ENCODE measurements at regions not wholly inside any gene's neighbourhood (a gene's known extent, or its start where the extent isn't known, plus 50 kb on each side); places are given as distances from the start of the nearest gene placed in this dataset.

- Histone ChIP-seq H3K27ac (ENCODE audit: low read length) (no peak overlapping the region), H3K27me3 (replicated peaks in 1 of 2; ENCODE audit: control insufficient read depth in 2 of 2, extremely low read depth in 1 of 2, insufficient read depth in 2 of 2, low read length in 1 of 2) (peaks cover 0 to 34% of the 10 kb centered on the region in 2 experiments), H3K4me3 (ENCODE audit: control insufficient read depth in 1 of 2, extremely low read depth in 1 of 2, low read length in 1 of 2) (no peak overlapping the region), H3K36me3 (ENCODE audit: control insufficient read depth in 2 of 2, extremely low read depth in 1 of 2, insufficient read depth in 1 of 2, low read length in 1 of 2) (no peaks in the 10 kb centered on the region), H3K9me3 (no peaks in the 10 kb centered on the region), H3K4me1 (ENCODE audit: control insufficient read depth in 1 of 2, extremely low read depth in 1 of 2, insufficient read depth in 2 of 2, low read length in 2 of 2) (no peaks in the 10 kb centered on the region)
- ATAC-seq (replicated peaks in 1 of 4) (no peak), DNase-seq (no peak)
- H3K4me1 Mint-ChIP-seq: no peaks in the 10 kb centered on the region
- POLR2A ChIA-PET: no interaction called here
- H3K9me3 Mint-ChIP-seq: no peaks in the 10 kb centered on the region
- no peak overlapping the region for H3K27ac Mint-ChIP-seq
- peaks cover 3 to 11% of the 10 kb centered on the region in 2 donors for H3K27me3 Mint-ChIP-seq
- no peaks in the 10 kb centered on the region for H3K36me3 Mint-ChIP-seq
- CTCF ChIA-PET: no interaction called here
- WGBS (ENCODE audit: insufficient coverage): no CpG with 5 or more reads among the region's 5 CpGs
- no peak overlapping the region for H3K4me3 Mint-ChIP-seq
These were observed 97.5 kb upstream of the ARAP3 start for GRCh38 chr5:141779503-141779973.

GRCh38 chr5:141778683-141779082 is 96.7 kb upstream of the ARAP3 start:
- Mint-ChIP-seq H3K27me3 (peaks cover 0 to 6% of the 10 kb centered on the region in 2 donors), H3K4me1 (no peaks in the 10 kb centered on the region), H3K27ac (no peak overlapping the region), H3K36me3 (no peaks in the 10 kb centered on the region), H3K4me3 (no peak overlapping the region), H3K9me3 (no peaks in the 10 kb centered on the region)
- POLR2A ChIA-PET: interaction anchor here in 1 of 2 donors (0.5 kb wide), 1 partner anchor 26 kb away, joined by 4 read pairs; no protein-coding TSS in a partner anchor
- 83% methylated on average over 4 of the region's 4 CpGs for whole genome bisulfite sequencing (ENCODE audit: insufficient coverage)
- no peaks in the 10 kb centered on the region for H3K4me1 ChIP-seq (ENCODE audit: control insufficient read depth in 1 of 2, extremely low read depth in 1 of 2, insufficient read depth in 2 of 2, low read length in 2 of 2)
- ATAC-seq (replicated peaks in 1 of 4) (no peak), DNase-seq (no peak)
- peaks cover 0 to 34% of the 10 kb centered on the region in 2 experiments for H3K27me3 ChIP-seq (replicated peaks in 1 of 2; ENCODE audit: control insufficient read depth in 2 of 2, extremely low read depth in 1 of 2, insufficient read depth in 2 of 2, low read length in 1 of 2)
- H3K4me3 ChIP-seq (ENCODE audit: control insufficient read depth in 1 of 2, extremely low read depth in 1 of 2, low read length in 1 of 2): no peak overlapping the region
- H3K36me3 ChIP-seq (ENCODE audit: control insufficient read depth in 2 of 2, extremely low read depth in 1 of 2, insufficient read depth in 1 of 2, low read length in 1 of 2): no peaks in the 10 kb centered on the region
- no peak overlapping the region for H3K27ac ChIP-seq (ENCODE audit: low read length)
- CTCF ChIA-PET: no interaction called here
- H3K9me3 ChIP-seq: no peaks in the 10 kb centered on the region

DNA sequence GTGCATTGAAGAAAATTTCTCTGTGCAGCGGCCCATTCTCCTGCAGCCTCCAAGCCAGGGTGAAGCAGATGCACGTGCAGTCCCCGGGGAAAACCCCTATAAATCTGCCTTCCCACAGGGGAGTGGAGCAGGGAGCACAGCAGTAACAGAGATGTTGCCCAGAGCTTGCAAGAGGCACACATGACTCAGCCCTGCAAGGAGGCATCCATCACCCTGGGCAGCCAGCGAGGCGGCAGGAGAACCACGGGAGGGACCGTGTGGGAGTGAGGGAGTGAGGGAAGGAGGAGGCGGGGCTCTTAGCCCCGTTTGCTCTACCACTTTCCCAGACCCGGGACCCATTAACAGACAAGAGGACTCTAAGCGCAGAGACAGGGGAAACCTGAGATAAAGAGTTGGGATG is 96.2 kb upstream of the ARAP3 start:
- no peak overlapping the region for H3K27ac ChIP-seq (ENCODE audit: low read length)
- Mint-ChIP-seq H3K4me1 (no peaks in the 10 kb centered on the region), H3K4me3 (no peak overlapping the region), H3K27ac (no peak overlapping the region), H3K36me3 (no peaks in the 10 kb centered on the region), H3K27me3 (peaks cover 0 to 6% of the 10 kb centered on the region in 2 donors), H3K9me3 (no peaks in the 10 kb centered on the region)
- no peak for ATAC-seq (replicated peaks in 1 of 4)
- H3K27me3 ChIP-seq (replicated peaks in 1 of 2; ENCODE audit: control insufficient read depth in 2 of 2, extremely low read depth in 1 of 2, insufficient read depth in 2 of 2, low read length in 1 of 2): peaks cover 0 to 35% of the 10 kb centered on the region in 2 experiments
- H3K4me3 ChIP-seq (ENCODE audit: control insufficient read depth in 1 of 2, extremely low read depth in 1 of 2, low read length in 1 of 2): no peak overlapping the region
- DNase-seq: no peak
- H3K36me3 ChIP-seq (ENCODE audit: control insufficient read depth in 2 of 2, extremely low read depth in 1 of 2, insufficient read depth in 1 of 2, low read length in 1 of 2): no peaks in the 10 kb centered on the region
- WGBS (ENCODE audit: insufficient coverage): 70% methylated on average over 4 of the region's 11 CpGs
- H3K4me1 ChIP-seq (ENCODE audit: control insufficient read depth in 1 of 2, extremely low read depth in 1 of 2, insufficient read depth in 2 of 2, low read length in 2 of 2): no peaks in the 10 kb centered on the region
- POLR2A ChIA-PET: interaction anchor here in 1 of 2 donors (0.5 kb wide), 2 partner anchors 26 to 161 kb away, joined by 3 to 4 read pairs; no protein-coding TSS in a partner anchor
- CTCF ChIA-PET: no interaction called here
- H3K9me3 ChIP-seq: no peaks in the 10 kb centered on the region

- Histone ChIP-seq H3K4me3 (ENCODE audit: control insufficient read depth in 1 of 2, extremely low read depth in 1 of 2, low read length in 1 of 2) (no peak overlapping the region), H3K27me3 (replicated peaks in 1 of 2; ENCODE audit: control insufficient read depth in 2 of 2, extremely low read depth in 1 of 2, insufficient read depth in 2 of 2, low read length in 1 of 2) (peaks cover 0 to 35% of the 10 kb centered on the region in 2 experiments), H3K9me3 (no peaks in the 10 kb centered on the region), H3K4me1 (ENCODE audit: control insufficient read depth in 1 of 2, extremely low read depth in 1 of 2, insufficient read depth in 2 of 2, low read length in 2 of 2) (no peaks in the 10 kb centered on the region), H3K27ac (ENCODE audit: low read length) (no peak overlapping the region), H3K36me3 (ENCODE audit: control insufficient read depth in 2 of 2, extremely low read depth in 1 of 2, insufficient read depth in 1 of 2, low read length in 1 of 2) (no peaks in the 10 kb centered on the region)
- DNase-seq: no peak
- H3K36me3 Mint-ChIP-seq: no peaks in the 10 kb centered on the region
- ChIA-PET CTCF (no interaction called here), POLR2A (interaction anchor here in 1 of 2 donors (0.5 kb wide), 1 partner anchor 161 kb away, joined by 3 read pairs; no protein-coding TSS in a partner anchor)
- ATAC-seq (replicated peaks in 1 of 4): no peak
- no peak overlapping the region for H3K4me3 Mint-ChIP-seq
- H3K27ac Mint-ChIP-seq: no peak overlapping the region
- peaks cover 0 to 6% of the 10 kb centered on the region in 2 donors for H3K27me3 Mint-ChIP-seq
- H3K4me1 Mint-ChIP-seq: no peaks in the 10 kb centered on the region
- WGBS (ENCODE audit: insufficient coverage): 71% methylated on average over 1 of the region's 2 CpGs
- H3K9me3 Mint-ChIP-seq: no peaks in the 10 kb centered on the region
These were observed 95.7 kb upstream of the ARAP3 start for GRCh38 chr5:141777711-141778110.

DNA sequence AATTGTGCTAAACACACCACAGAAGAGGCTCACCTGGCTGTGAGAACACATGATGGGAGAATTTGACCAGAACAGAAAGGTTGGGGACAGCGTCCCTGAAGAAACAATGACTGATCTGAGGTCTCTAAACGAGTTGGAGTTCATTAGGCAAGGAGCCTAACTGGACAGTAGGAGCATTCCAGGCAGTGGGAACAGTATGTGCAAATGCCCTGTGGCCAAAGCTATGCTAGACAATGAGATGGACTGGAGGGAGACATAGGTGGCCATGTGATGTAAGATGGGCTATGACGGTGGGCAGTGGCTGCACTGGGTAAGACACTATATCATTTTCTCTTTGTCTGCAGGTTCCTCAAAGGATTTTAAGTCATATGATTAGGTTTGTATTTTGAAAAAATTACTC is 95.1 kb upstream of the ARAP3 start:
- Histone ChIP-seq H3K9me3 (no peaks in the 10 kb centered on the region), H3K36me3 (ENCODE audit: control insufficient read depth in 2 of 2, extremely low read depth in 1 of 2, insufficient read depth in 1 of 2, low read length in 1 of 2) (no peaks in the 10 kb centered on the region), H3K4me1 (ENCODE audit: control insufficient read depth in 1 of 2, extremely low read depth in 1 of 2, insufficient read depth in 2 of 2, low read length in 2 of 2) (no peaks in the 10 kb centered on the region), H3K4me3 (ENCODE audit: control insufficient read depth in 1 of 2, extremely low read depth in 1 of 2, low read length in 1 of 2) (no peak overlapping the region), H3K27me3 (replicated peaks in 1 of 2; ENCODE audit: control insufficient read depth in 2 of 2, extremely low read depth in 1 of 2, insufficient read depth in 2 of 2, low read length in 1 of 2) (peaks cover 0 to 34% of the 10 kb centered on the region in 2 experiments), H3K27ac (ENCODE audit: low read length) (no peak overlapping the region)
- H3K36me3 Mint-ChIP-seq: no peaks in the 10 kb centered on the region
- DNase-seq: no peak
- POLR2A ChIA-PET: no interaction called here
- ATAC-seq (replicated peaks in 1 of 4): no peak
- CTCF ChIA-PET: no interaction called here
- no peaks in the 10 kb centered on the region for H3K9me3 Mint-ChIP-seq
- 47% methylated on average over 2 of the region's 3 CpGs for WGBS (ENCODE audit: insufficient coverage)
- H3K4me1 Mint-ChIP-seq: no peaks in the 10 kb centered on the region
- H3K27me3 Mint-ChIP-seq: peaks cover 2 to 7% of the 10 kb centered on the region in 2 donors
- no peak overlapping the region for H3K4me3 Mint-ChIP-seq
- H3K27ac Mint-ChIP-seq: no peak overlapping the region

DNA sequence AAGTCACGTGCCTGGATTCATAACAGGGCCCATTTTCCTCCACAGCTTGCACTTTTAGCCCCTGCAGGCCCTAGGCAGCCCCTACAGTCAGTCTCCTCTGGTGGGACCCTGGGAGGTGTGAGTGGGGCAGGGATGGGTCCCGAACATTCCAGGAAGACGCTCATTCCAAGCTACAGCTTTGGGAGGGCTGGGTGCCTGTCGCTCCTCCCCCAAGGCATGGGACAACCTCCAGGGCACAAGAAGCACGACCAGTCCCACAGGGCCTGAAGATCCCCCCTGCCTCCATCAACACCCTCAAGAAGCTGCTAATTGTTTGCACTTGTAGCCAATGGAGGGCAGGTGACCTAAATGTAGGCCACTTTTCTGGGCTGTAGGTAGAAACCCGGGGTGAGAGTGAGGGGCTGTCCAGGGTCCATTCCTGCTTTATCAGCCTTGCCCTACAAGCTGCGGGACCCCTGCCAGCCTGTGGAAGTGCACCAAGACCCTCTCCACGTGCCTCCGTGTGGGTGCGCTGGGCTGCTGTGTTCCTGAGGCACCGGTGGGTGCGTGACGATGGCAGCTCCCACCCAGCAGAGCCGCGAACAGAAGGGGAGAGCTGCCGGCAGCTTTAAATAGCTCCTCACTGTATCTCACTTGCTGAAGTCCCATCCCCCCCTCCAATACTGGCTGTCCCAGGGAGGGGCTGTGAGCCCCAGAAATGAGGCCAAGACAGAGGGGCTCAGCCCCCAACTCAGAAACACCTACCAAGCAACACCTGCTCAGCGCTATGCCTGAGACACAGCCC is 91.9 kb upstream of the ARAP3 start:
- DNase-seq (no peak), ATAC-seq (replicated peaks in 1 of 4) (no peak)
- 66% methylated on average over 11 of the region's 17 CpGs for WGBS (ENCODE audit: insufficient coverage)
- H3K36me3 ChIP-seq (ENCODE audit: control insufficient read depth in 2 of 2, extremely low read depth in 1 of 2, insufficient read depth in 1 of 2, low read length in 1 of 2): no peaks in the 10 kb centered on the region
- Mint-ChIP-seq H3K27me3 (peaks cover 5 to 8% of the 10 kb centered on the region in 2 donors), H3K36me3 (no peaks in the 10 kb centered on the region), H3K27ac (no peak overlapping the region), H3K4me3 (no peak overlapping the region), H3K9me3 (no peaks in the 10 kb centered on the region), H3K4me1 (no peaks in the 10 kb centered on the region)
- POLR2A ChIA-PET: no interaction called here
- CTCF ChIA-PET: no interaction called here
- no peaks in the 10 kb centered on the region for H3K9me3 ChIP-seq
- H3K27ac ChIP-seq (ENCODE audit: low read length): no peak overlapping the region
- H3K4me3 ChIP-seq (ENCODE audit: control insufficient read depth in 1 of 2, extremely low read depth in 1 of 2, low read length in 1 of 2): no peak overlapping the region
- peaks cover 0 to 31% of the 10 kb centered on the region in 2 experiments for H3K27me3 ChIP-seq (replicated peaks in 1 of 2; ENCODE audit: control insufficient read depth in 2 of 2, extremely low read depth in 1 of 2, insufficient read depth in 2 of 2, low read length in 1 of 2)
- H3K4me1 ChIP-seq (ENCODE audit: control insufficient read depth in 1 of 2, extremely low read depth in 1 of 2, insufficient read depth in 2 of 2, low read length in 2 of 2): no peaks in the 10 kb centered on the region
